ENCODE measurements at regions not wholly inside any gene's neighbourhood (a gene's known extent, or its start where the extent isn't known, plus 50 kb on each side); places are given as distances from the start of the nearest gene placed in this dataset.

DNA sequence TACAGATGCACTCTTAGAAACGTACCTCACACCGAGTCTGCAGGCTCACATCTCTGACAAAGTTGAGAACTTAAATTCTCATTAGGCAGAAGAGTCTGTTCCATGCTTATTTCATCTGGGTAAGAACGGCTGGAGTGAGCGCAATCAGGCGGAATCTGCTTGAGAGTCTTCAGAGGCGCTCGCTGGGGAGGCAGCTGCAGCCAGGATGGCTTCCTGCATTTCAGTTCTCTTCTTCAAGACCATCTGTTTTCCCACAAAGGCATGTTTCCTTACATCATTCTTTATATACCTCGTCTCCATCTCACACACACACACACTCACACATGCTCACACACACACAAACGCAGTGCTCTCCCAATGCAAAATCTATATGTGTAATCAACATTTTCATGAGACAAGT is 497.1 kb downstream of the AJAP1 start:
- no peak overlapping the region for H3K27ac Mint-ChIP-seq
- no peak overlapping the region for H3K4me3 Mint-ChIP-seq
- no peaks in the 10 kb centered on the region for H3K4me1 Mint-ChIP-seq (ENCODE audit: low read depth)
- DNase-seq (no peak), ATAC-seq (no peak)
- TF ChIP-seq, protein P1, sequence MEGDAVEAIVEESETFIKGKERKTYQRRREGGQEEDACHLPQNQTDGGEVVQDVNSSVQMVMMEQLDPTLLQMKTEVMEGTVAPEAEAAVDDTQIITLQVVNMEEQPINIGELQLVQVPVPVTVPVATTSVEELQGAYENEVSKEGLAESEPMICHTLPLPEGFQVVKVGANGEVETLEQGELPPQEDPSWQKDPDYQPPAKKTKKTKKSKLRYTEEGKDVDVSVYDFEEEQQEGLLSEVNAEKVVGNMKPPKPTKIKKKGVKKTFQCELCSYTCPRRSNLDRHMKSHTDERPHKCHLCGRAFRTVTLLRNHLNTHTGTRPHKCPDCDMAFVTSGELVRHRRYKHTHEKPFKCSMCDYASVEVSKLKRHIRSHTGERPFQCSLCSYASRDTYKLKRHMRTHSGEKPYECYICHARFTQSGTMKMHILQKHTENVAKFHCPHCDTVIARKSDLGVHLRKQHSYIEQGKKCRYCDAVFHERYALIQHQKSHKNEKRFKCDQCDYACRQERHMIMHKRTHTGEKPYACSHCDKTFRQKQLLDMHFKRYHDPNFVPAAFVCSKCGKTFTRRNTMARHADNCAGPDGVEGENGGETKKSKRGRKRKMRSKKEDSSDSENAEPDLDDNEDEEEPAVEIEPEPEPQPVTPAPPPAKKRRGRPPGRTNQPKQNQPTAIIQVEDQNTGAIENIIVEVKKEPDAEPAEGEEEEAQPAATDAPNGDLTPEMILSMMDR (IDR thresholded peaks at IDR 0.05), result no peak
- peaks cover 1% of the 10 kb centered on the region for H3K9me3 Mint-ChIP-seq
- no peaks in the 10 kb centered on the region for H3K36me3 Mint-ChIP-seq (ENCODE audit: low read depth)
- CTCF ChIA-PET, result no interaction called here
- intact Hi-C loops (cut with micrococcal nuclease), result no loop called here
- POLR2A ChIA-PET, result no interaction called here
- peaks cover 3% of the 10 kb centered on the region for H3K27me3 Mint-ChIP-seq

DNA sequence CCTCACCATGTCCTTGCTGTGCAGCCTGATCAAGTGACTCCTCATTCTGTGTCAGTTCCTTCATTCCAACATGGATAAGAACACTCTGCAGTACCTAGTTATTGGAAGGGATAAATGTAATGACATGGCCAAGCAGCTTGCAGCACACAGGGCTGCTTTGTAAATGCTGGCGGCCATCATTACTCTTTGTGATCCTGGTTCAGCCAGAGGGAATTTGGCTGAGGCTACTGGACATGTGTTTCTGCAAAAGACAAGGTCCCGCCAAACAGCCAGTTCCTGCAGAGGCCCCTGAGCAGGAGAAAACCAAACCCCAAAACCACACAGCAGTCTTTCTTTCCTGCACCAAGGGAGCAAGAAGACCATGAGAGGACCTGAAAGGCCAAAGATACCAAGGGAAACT is 495.8 kb downstream of the AJAP1 start:
- ATAC-seq, result no peak
- Mint-ChIP-seq H3K4me1 (ENCODE audit: low read depth) (no peaks in the 10 kb centered on the region), H3K9me3 (peaks cover under 1% of the 10 kb centered on the region), H3K27ac (no peak overlapping the region), H3K4me3 (no peak overlapping the region), H3K36me3 (ENCODE audit: low read depth) (no peaks in the 10 kb centered on the region), H3K27me3 (peaks cover 1% of the 10 kb centered on the region)
- no peak for DNase-seq
- ChIA-PET CTCF (no interaction called here), POLR2A (no interaction called here)
- TF ChIP-seq, protein P1 (IDR thresholded peaks at IDR 0.05), result no peak
- intact Hi-C loops (cut with micrococcal nuclease), result no loop called here

DNA sequence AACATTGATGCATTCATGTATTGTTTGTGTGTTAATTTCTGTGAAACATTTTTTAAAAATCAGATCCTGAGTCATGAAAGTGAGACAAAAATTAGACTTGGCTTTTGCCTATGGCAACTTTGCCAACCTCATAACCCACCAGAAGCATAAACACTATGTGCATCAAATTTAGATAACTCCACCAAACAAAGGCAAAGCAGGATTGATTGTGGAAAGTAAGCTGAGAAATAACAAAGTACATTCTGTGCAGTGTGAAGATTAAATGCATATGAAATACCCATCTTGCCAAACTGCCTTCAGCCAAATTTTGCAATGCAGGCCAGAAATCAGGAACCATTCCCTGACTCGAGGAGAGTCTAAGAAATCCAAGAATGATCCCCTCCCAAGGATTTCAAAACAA is 493.4 kb downstream of the AJAP1 start:
- Mint-ChIP-seq H3K9me3 (no peaks in the 10 kb centered on the region), H3K27ac (no peak overlapping the region), H3K4me1 (ENCODE audit: low read depth) (no peaks in the 10 kb centered on the region), H3K4me3 (no peak overlapping the region), H3K36me3 (ENCODE audit: low read depth) (no peaks in the 10 kb centered on the region), H3K27me3 (peaks cover 8% of the 10 kb centered on the region)
- ATAC-seq (no peak), DNase-seq (no peak)
- CTCF ChIA-PET, result no interaction called here
- intact Hi-C loops (cut with micrococcal nuclease), result no loop called here
- TF ChIP-seq, protein P1 (IDR thresholded peaks at IDR 0.05), result no peak
- POLR2A ChIA-PET, result no interaction called here

DNA sequence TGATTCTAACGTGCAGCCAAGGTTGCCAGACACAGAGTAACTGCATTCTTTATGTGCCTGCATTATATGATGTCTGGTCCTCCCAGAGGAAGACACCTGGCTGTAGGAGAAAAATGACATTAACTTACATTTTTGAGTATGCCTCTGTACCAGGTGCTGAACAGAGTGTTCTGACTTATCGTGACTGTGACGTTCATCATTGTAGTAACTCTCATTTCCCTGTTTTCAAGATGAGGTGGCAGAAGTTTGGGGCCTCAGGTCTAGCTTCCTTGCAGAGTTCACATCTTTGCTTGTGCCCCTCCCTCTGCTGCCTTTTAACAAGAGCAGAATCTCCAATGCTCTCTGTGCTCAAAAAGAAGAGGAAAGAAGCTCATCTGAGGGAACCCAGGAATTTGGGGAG is 488.0 kb downstream of the AJAP1 start:
- DNase-seq (no peak), ATAC-seq (no peak)
- H3K9me3 Mint-ChIP-seq, result no peaks in the 10 kb centered on the region
- peaks cover 7% of the 10 kb centered on the region for H3K27me3 Mint-ChIP-seq
- H3K27ac Mint-ChIP-seq, result no peak overlapping the region
- intact Hi-C loops (cut with micrococcal nuclease), result no loop called here
- H3K4me3 Mint-ChIP-seq, result no peak overlapping the region
- no peaks in the 10 kb centered on the region for H3K4me1 Mint-ChIP-seq (ENCODE audit: low read depth)
- ChIA-PET CTCF (no interaction called here), POLR2A (no interaction called here)
- H3K36me3 Mint-ChIP-seq (ENCODE audit: low read depth), result no peaks in the 10 kb centered on the region
- TF ChIP-seq, protein P1 (IDR thresholded peaks at IDR 0.05), result no peak

DNA sequence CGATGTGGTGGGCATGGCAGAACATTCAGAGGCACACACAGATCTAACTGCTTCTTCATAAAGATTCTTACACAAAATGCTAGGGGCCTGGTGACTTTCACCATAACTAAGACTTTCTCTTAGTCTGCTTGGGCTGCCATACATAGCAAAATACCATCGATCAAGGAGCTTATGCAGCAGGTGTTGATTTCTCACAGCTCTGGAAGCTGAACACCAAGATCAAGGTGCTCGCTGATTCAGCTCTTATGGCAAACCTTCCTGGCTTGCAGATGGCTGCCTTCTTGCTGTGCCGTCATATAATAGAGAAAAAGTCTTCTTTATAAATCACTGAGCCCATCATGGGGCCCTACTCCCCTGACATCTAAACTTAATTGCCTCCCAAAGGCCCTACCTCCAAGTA is 487.3 kb downstream of the AJAP1 start:
- no peaks in the 10 kb centered on the region for H3K4me1 Mint-ChIP-seq (ENCODE audit: low read depth)
- H3K4me3 Mint-ChIP-seq, result no peak overlapping the region
- H3K9me3 Mint-ChIP-seq, result no peaks in the 10 kb centered on the region
- H3K27me3 Mint-ChIP-seq, result peaks cover 7% of the 10 kb centered on the region
- TF ChIP-seq, protein P1 (IDR thresholded peaks at IDR 0.05), result no peak
- POLR2A ChIA-PET, result no interaction called here
- DNase-seq (no peak), ATAC-seq (no peak)
- CTCF ChIA-PET, result no interaction called here
- no peaks in the 10 kb centered on the region for H3K36me3 Mint-ChIP-seq (ENCODE audit: low read depth)
- intact Hi-C loops (cut with micrococcal nuclease), result no loop called here
- no peak overlapping the region for H3K27ac Mint-ChIP-seq

Data from activated CD8-positive, alpha-beta T cell treated with anti-CD3 and anti-CD28 coated beads for 36 hours (primary cell).